ENCODE measurements at regions not wholly inside any gene's neighbourhood (a gene's known extent, or its start where the extent isn't known, plus 50 kb on each side); places are given as distances from the start of the nearest gene placed in this dataset.

DNA sequence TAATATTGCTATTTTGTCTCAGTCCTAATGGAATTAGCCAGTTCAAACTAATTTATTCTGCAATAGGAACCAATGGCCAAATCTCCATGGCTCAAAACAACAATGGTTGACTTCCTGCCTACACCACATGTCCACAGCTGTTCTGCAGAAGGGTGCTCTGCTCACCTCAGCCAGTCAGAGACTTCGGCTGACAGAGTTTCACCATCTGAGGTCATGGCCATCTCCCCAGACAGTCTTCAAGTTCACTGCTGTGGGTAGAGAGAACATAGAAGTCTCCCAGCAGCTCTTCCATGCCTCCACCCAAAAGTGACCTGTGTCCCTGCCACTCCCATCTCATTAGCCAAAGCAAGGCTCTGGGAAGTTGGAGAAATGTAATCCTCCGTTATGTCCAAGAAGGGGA is 65.1 kb upstream of the FOXC1 start:
- Histone ChIP-seq H3K4me1 (no peaks in the 10 kb centered on the region), H3K4me3 (no peak overlapping the region), H3K36me3 (peaks cover 0 to 6% (median 0%) of the 10 kb centered on the region in 4 donors), H3K27ac (no peak overlapping the region), H3K27me3 (no peaks in the 10 kb centered on the region), H3K9me3 (no peaks in the 10 kb centered on the region)
- no peak for DNase-seq
- ATAC-seq (ENCODE audit: low FRiP score in 2 of 2): no peak
- 38 to 87% methylated on average over 2 of the region's 2 CpGs for WGBS, 2 donors
- TF ChIP-seq CTCF (IDR thresholded peaks at IDR 0.05): no peak

GRCh38 chr6:1545654-1546053 is 64.1 kb upstream of the FOXC1 start:
- WGBS, 2 donors: 90 to 100% methylated on average over 8 to 12 of the region's 12 CpGs

GRCh38 chr6:1547785-1548184 is 61.9 kb upstream of the FOXC1 start:
- H3K4me3 ChIP-seq: no peak overlapping the region
- no peaks in the 10 kb centered on the region for H3K4me1 ChIP-seq
- no peak for DNase-seq
- no peak overlapping the region for H3K27ac ChIP-seq
- H3K36me3 ChIP-seq: peaks cover 0 to 6% (median 0%) of the 10 kb centered on the region in 4 donors
- no peaks in the 10 kb centered on the region for H3K27me3 ChIP-seq
- no peaks in the 10 kb centered on the region for H3K9me3 ChIP-seq
- no peak for TF ChIP-seq POLR2AphosphoS5 (IDR thresholded peaks at IDR 0.05)
- no peak for ATAC-seq (ENCODE audit: low FRiP score in 2 of 2)
- WGBS, 2 donors: 90 to 94% methylated on average over 8 of the region's 8 CpGs

More at GRCh38 chr6:1545654-1546053, 64.1 kb upstream of the FOXC1 start:
- H3K27ac ChIP-seq: no peak overlapping the region
- H3K4me3 ChIP-seq: no peak overlapping the region
- TF ChIP-seq POLR2AphosphoS5 (IDR thresholded peaks at IDR 0.05): no peak
- TF ChIP-seq POLR2A (IDR thresholded peaks at IDR 0.05): no peak
- peaks cover 0 to 6% (median 0%) of the 10 kb centered on the region in 4 donors for H3K36me3 ChIP-seq
- H3K9me3 ChIP-seq: no peaks in the 10 kb centered on the region
- H3K4me1 ChIP-seq: no peaks in the 10 kb centered on the region
- H3K27me3 ChIP-seq: no peaks in the 10 kb centered on the region
- DNase-seq (peak in 1 of 2 donors; percentile 41), ATAC-seq (ENCODE audit: low FRiP score in 2 of 2) (no peak)

- no peak for TF ChIP-seq POLR2AphosphoS5 (IDR thresholded peaks at IDR 0.05)
- no peak for TF ChIP-seq CTCF (IDR thresholded peaks at IDR 0.05)
- no peak for TF ChIP-seq EP300 (IDR thresholded peaks at IDR 0.05)
- no peak for TF ChIP-seq POLR2A (IDR thresholded peaks at IDR 0.05)
- Histone ChIP-seq H3K4me3 (no peak overlapping the region), H3K36me3 (peaks cover 0 to 6% (median 0%) of the 10 kb centered on the region in 4 donors), H3K4me1 (peaks cover 0 to 12% (median 0%) of the 10 kb centered on the region in 4 donors), H3K27ac (no peak overlapping the region), H3K27me3 (no peaks in the 10 kb centered on the region), H3K9me3 (no peaks in the 10 kb centered on the region)
- WGBS, 2 donors: 77 to 79% methylated on average over 2 of the region's 2 CpGs
- DNase-seq (peak in 1 of 2 donors; percentile 42), ATAC-seq (ENCODE audit: low FRiP score in 2 of 2) (no peak)
These were observed 58.5 kb upstream of the FOXC1 start for GRCh38 chr6:1551249-1551648.

- H3K4me1 ChIP-seq: peaks cover 0 to 12% (median 0%) of the 10 kb centered on the region in 4 donors
- H3K27me3 ChIP-seq: no peaks in the 10 kb centered on the region
- no peaks in the 10 kb centered on the region for H3K9me3 ChIP-seq
- 33 to 65% methylated on average over 4 of the region's 4 CpGs for WGBS, 2 donors
- ATAC-seq (ENCODE audit: low FRiP score in 2 of 2) (peak; percentile 20 to 66), DNase-seq (peak in 1 of 2 donors; percentile 53)
- no peak overlapping the region for H3K27ac ChIP-seq
- no peak overlapping the region for H3K4me3 ChIP-seq
- TF ChIP-seq POLR2A (IDR thresholded peaks at IDR 0.05): no peak
- TF ChIP-seq EP300 (IDR thresholded peaks at IDR 0.05): peak in 1 of 4 donors; percentile 83
- peak in 3 of 6 experiments; percentile 31 to 52 (median 39) for TF ChIP-seq CTCF (IDR thresholded peaks at IDR 0.05)
- peak in 1 of 2 donors; percentile 24 for TF ChIP-seq POLR2AphosphoS5 (IDR thresholded peaks at IDR 0.05)
- peaks cover 0 to 6% (median 0%) of the 10 kb centered on the region in 4 donors for H3K36me3 ChIP-seq
These were observed 57.4 kb upstream of the FOXC1 start for GRCh38 chr6:1552296-1552761.

DNA sequence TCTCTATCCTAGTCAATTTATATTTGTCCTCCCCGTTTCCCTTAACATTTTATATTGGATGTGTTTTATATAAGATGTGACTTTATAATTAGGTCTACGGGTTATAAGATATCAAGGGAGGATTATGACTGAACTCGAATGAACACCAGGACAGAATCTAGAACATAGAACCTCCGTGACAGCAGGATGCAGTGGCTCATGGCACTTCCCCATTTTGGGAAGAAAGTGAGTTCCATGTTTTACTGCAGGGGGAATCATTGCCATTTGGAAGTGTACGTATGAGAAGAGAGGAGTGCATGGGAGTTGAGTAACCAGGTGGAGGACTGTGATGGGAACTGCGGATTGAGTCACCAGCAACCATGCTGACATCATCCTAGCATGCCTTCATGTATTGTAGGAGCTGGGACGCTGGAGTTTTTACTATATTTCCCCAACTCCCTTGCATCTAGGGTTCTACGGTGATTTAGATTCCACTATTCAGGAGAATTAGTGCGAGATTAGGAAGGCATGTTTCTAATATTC is 56.1 kb upstream of the FOXC1 start:
- Histone ChIP-seq H3K9me3 (no peaks in the 10 kb centered on the region), H3K27ac (no peak overlapping the region), H3K36me3 (no peaks in the 10 kb centered on the region), H3K4me1 (peaks cover 0 to 12% (median 0%) of the 10 kb centered on the region in 4 donors), H3K27me3 (no peaks in the 10 kb centered on the region), H3K4me3 (peak overlapping the region in 1 of 4 donors; percentile 63)
- DNase-seq (no peak), ATAC-seq (ENCODE audit: low FRiP score in 2 of 2) (no peak)
- 86 to 88% methylated on average over 9 of the region's 9 CpGs for WGBS, 2 donors
- no peak for TF ChIP-seq POLR2AphosphoS5 (IDR thresholded peaks at IDR 0.05)
- no peak for TF ChIP-seq POLR2A (IDR thresholded peaks at IDR 0.05)
- no peak for TF ChIP-seq CTCF (IDR thresholded peaks at IDR 0.05)
- no peak for TF ChIP-seq EP300 (IDR thresholded peaks at IDR 0.05)

Data from upper lobe of left lung (tissue), 6 donors.